A549 (cell line): ENCODE measurements at regions not wholly inside any gene's neighbourhood (a gene's known extent, or its start where the extent isn't known, plus 50 kb on each side); places are given as distances from the start of the nearest gene placed in this dataset.
A peak's percentile ranks its signal among the peaks of the same experiment; 100 is the strongest.

ENCODE experiments used
- ATAC-seq, 2 experiments: fragments of 200-7000 bp in 1 of 2; fragments of >200 bp in 1 of 2; cut with Nextera tagmentation in 1 of 2; cut with Tn5 transposase in 1 of 2; 3 replicates each; pipeline versions ENCODE4 v1.8.0 to v1.9.1; 2018 to 2020; ENCODE audit warnings: mild to moderate bottlenecking in 1 of 2, moderate library complexity in 1 of 2
- CTCF ChIA-PET: fragments of 300-600 bp; sonication (Branson Sonifier 250); formaldehyde crosslinking; extraction: SDS; loops from one replicate; lab custom pipeline; 2021; ENCODE audit warnings: antibody characterized with exemption, inconsistent platforms; lab: Yijun Ruan, JAX
- POLR2A ChIA-PET: fragments of 350-600 bp; formaldehyde crosslinking; extraction: SDS; loops from one replicate; lab custom pipeline; 2021; ENCODE audit warnings: antibody characterized with exemption, inconsistent platforms; lab: Yijun Ruan, JAX
- DNase-seq, 2 experiments: peaks; one replicate each; pipeline versions ENCODE4 v3.0.0 to v3.0.0-alpha.2; 2011 to 2016; ENCODE audit warnings: low read depth in 1 of 2, low spot score in 1 of 2
- FAIRE-seq: peaks from 2 replicates; lab custom pipeline; 2011; peaks lifted over from hg19 to GRCh38; lab: Jason Lieb, UNC
- H3K27ac ChIP-seq, 2 experiments: fragments of >200 bp; sonication (Bioruptor Twin); formaldehyde crosslinking; 3 replicates each; pipeline ENCODE4 v1.5.1; 2016 to 2017
- H3K4me1 ChIP-seq: fragments of >200 bp; sonication (Bioruptor Twin); formaldehyde crosslinking; 3 replicates; pipeline ENCODE4 v1.6.1; 2016
- H3K4me2 ChIP-seq: fragments of >200 bp; sonication (Bioruptor Twin); formaldehyde crosslinking; 3 replicates; pipeline ENCODE4 v1.6.1; 2016
- H3K4me3 ChIP-seq: fragments of >200 bp; sonication (Bioruptor Twin); formaldehyde crosslinking; 3 replicates; pipeline ENCODE4 v1.5.1; 2016
- H3K9me3 ChIP-seq: fragments of >200 bp; sonication (Bioruptor Twin); formaldehyde crosslinking; 3 replicates; pipeline ENCODE4 v1.6.1; 2016
- CBX8 ChIP-seq: fragments of 200-600 bp; sonication (generic); IDR thresholded peaks from 2 replicates; pipeline ENCODE4 v1.6.1; 2016
- CEBPB ChIP-seq, 2 experiments: fragments of >200 bp in 1 of 2; sonication (Bioruptor Twin) in 1 of 2; formaldehyde crosslinking in 1 of 2; IDR thresholded peaks; 2 replicates each; pipeline ENCODE4 v1.6.1; 2012 to 2016
- CHD2 ChIP-seq: fragments of 150-350 bp; IDR thresholded peaks from 2 replicates; pipeline ENCODE4 v1.6.1; 2014; ENCODE audit warnings: low read length; ENCODE audit not compliant: partially characterized antibody
- EHF ChIP-seq: fragments of 250-450 bp; sonication (Bioruptor Pico); IDR thresholded peaks from 2 replicates; pipeline ENCODE4 v1.5.0; 2020; ENCODE audit warnings: mild to moderate bottlenecking
- ELK1 ChIP-seq: fragments of 150-350 bp; IDR thresholded peaks from 2 replicates; pipeline ENCODE4 v1.6.1; 2014; ENCODE audit warnings: low read depth, mild to moderate bottlenecking, low read length
- EP300 ChIP-seq, 2 experiments: fragments of >200 bp; sonication (Bioruptor Twin); formaldehyde crosslinking; IDR thresholded peaks; 2 replicates in 1 of 2; 3 replicates in 1 of 2; pipeline ENCODE4 v1.6.1; 2016 to 2017
- FOSB ChIP-seq: fragments of 250-450 bp; sonication (Bioruptor Pico); IDR thresholded peaks from 2 replicates; pipeline ENCODE4 v1.5.0; 2020; ENCODE audit warnings: mild to moderate bottlenecking, moderate library complexity
- FOXS1 ChIP-seq: fragments of 250-450 bp; sonication (Bioruptor Pico); IDR thresholded peaks from 2 replicates; pipeline ENCODE4 v1.5.0; 2020; ENCODE audit warnings: mild to moderate bottlenecking, moderate library complexity
- HEYL ChIP-seq: fragments of 250-450 bp; sonication (Bioruptor Pico); IDR thresholded peaks from 2 replicates; pipeline ENCODE4 v1.8.0; 2021; ENCODE audit warnings: mild to moderate bottlenecking, moderate library complexity
- HMGXB4 ChIP-seq: fragments of 250-450 bp; sonication (Bioruptor Pico); IDR thresholded peaks from 2 replicates; pipeline ENCODE4 v1.5.0; 2021; ENCODE audit warnings: mild to moderate bottlenecking, moderate library complexity, borderline replicate concordance
- HOXA7 ChIP-seq: fragments of 250-450 bp; sonication (Bioruptor Pico); IDR thresholded peaks from 2 replicates; pipeline ENCODE4 v1.5.0; 2020; ENCODE audit warnings: mild to moderate bottlenecking, moderate library complexity
- MAFK ChIP-seq: fragments of 450-650 bp; IDR thresholded peaks from 2 replicates; pipeline ENCODE4 v1.6.1; 2014; ENCODE audit not compliant: partially characterized antibody
- MAX ChIP-seq: IDR thresholded peaks from 2 replicates; pipeline ENCODE4 v1.6.1; 2012
- MYC ChIP-seq: IDR thresholded peaks from 2 replicates; pipeline ENCODE4 v1.6.1; 2012; ENCODE audit warnings: mild to moderate bottlenecking, inconsistent platforms, low read length, improper control_type of control experiment, borderline replicate concordance
- RCOR1 ChIP-seq: fragments of 150-350 bp; IDR thresholded peaks from 2 replicates; pipeline ENCODE4 v1.6.1; 2014; ENCODE audit warnings: antibody characterized with exemption, low read length, low read depth
- SMC3 ChIP-seq: fragments of >200 bp; sonication (Bioruptor Twin); formaldehyde crosslinking; IDR thresholded peaks from 3 replicates; pipeline ENCODE4 v1.6.1; 2018; ENCODE audit warnings: inconsistent platforms
- SREBF2 ChIP-seq: fragments of 450-650 bp; IDR thresholded peaks from 2 replicates; pipeline ENCODE4 v1.6.1; 2014; ENCODE audit warnings: mild to moderate bottlenecking, moderate library complexity
- TP53 ChIP-seq: fragments of 250-450 bp; sonication (Bioruptor Pico); IDR thresholded peaks from 2 replicates; pipeline ENCODE4 v1.5.0; 2021; ENCODE audit warnings: mild to moderate bottlenecking, moderate library complexity
- ZC3H11A ChIP-seq: fragments of 450-650 bp; IDR thresholded peaks from 2 replicates; pipeline ENCODE4 v1.6.1; 2014; ENCODE audit warnings: antibody characterized with exemption, mild to moderate bottlenecking
- ZFP36 ChIP-seq: fragments of 450-650 bp; IDR thresholded peaks from 2 replicates; pipeline ENCODE4 v1.6.1; 2014; ENCODE audit warnings: borderline replicate concordance; ENCODE audit not compliant: partially characterized antibody
- ZNF302 ChIP-seq: fragments of 250-450 bp; sonication (Bioruptor Pico); IDR thresholded peaks from 2 replicates; pipeline ENCODE4 v1.9.0; 2021; ENCODE audit warnings: inconsistent platforms, mild to moderate bottlenecking, moderate library complexity
- WGBS: methylation state at CpG from one replicate; pipeline ENCODE4 v1.1.6; 2017; ENCODE audit errors: missing lambda C conversion rate; 5-methylcytosine and 5-hydroxymethylcytosine counted together

- TF ChIP-seq MAX: no peak
These were observed 145.2 kb upstream of the ABCA1 start (continued) for GRCh38 chr9:105073147-105073546.

GRCh38 chr9:105074491-105074890 is 146.5 kb upstream of the ABCA1 start:
- whole genome bisulfite sequencing: 62% methylated on average over 2 of the region's 2 CpGs
- ChIA-PET POLR2A (no interaction called here), CTCF (interaction anchor here (1.1 to 2.5 kb wide), 2 partner anchors 67 to 147 kb away, joined by 3 to 6 read pairs; partner anchors contain the start of gene ABCA1)
- Histone ChIP-seq H3K4me3 (no peak overlapping the region), H3K27ac (peak overlapping the region in 1 of 2 experiments; percentile 63; a peak in 2 of 6 replicates), H3K4me2 (0 out of 3 replicates have a peak overlapping the region, but pooled peaks have one; percentile 15), H3K4me1 (peaks cover 42% of the 10 kb centered on the region), H3K9me3 (no peaks in the 10 kb centered on the region)
- FAIRE-seq (no peak), ATAC-seq (no peak), DNase-seq (no peak)
- TF ChIP-seq EP300 (IDR thresholded peaks at IDR 0.05) (no peak), CEBPB (IDR thresholded peaks at IDR 0.05) (peak in 1 of 2 experiments; percentile 29; a peak in 1 of 4 replicates)

GRCh38 chr9:105076729-105077128 is 148.8 kb upstream of the ABCA1 start:
- H3K27ac ChIP-seq: peak overlapping the region in 1 of 2 experiments; percentile 24; a peak in 1 of 6 replicates
- TF ChIP-seq SREBF2 (no peak), HEYL (CRISPR knock-in tag) (no peak), ZC3H11A (no peak), MYC (no peak), CBX8 (no peak), RCOR1 (no peak), FOXS1 (CRISPR knock-in tag) (no peak), FOSB (CRISPR knock-in tag) (no peak), EHF (CRISPR knock-in tag) (no peak)
- no peaks in the 10 kb centered on the region for H3K9me3 ChIP-seq
- ChIA-PET CTCF (interaction anchor here (1.1 to 1.4 kb wide), 2 partner anchors 17 to 162 kb away, joined by 3 to 4 read pairs; no protein-coding TSS in a partner anchor), POLR2A (interaction anchor here (0.7 kb wide), 1 partner anchor 72 kb away, joined by 3 read pairs; no protein-coding TSS in a partner anchor)
- WGBS: 74% methylated on average over 5 of the region's 5 CpGs
- DNase-seq (no peak), FAIRE-seq (no peak), ATAC-seq (no peak)
- no peak overlapping the region for H3K4me2 ChIP-seq
- H3K4me3 ChIP-seq: no peak overlapping the region
- peaks cover 20% of the 10 kb centered on the region for H3K4me1 ChIP-seq

GRCh38 chr9:105079457-105079856 is 151.5 kb upstream of the ABCA1 start:
- DNase-seq: no peak
- POLR2A ChIA-PET: interaction anchor here (1.3 kb wide), 1 partner anchor 152 kb away, joined by 4 read pairs; no protein-coding TSS in a partner anchor

More at GRCh38 chr9:105079457-105079856, 151.5 kb upstream of the ABCA1 start:
- WGBS: 100% methylated on average over 2 of the region's 2 CpGs
- CTCF ChIA-PET: interaction anchor here (2.2 kb wide), 1 partner anchor 35 kb away, joined by 5 read pairs; no protein-coding TSS in a partner anchor
- no peak for FAIRE-seq
- Histone ChIP-seq H3K27ac (no peak overlapping the region), H3K4me3 (no peak overlapping the region), H3K9me3 (no peaks in the 10 kb centered on the region)
- no peak for ATAC-seq
- TF ChIP-seq HMGXB4 (CRISPR knock-in tag) (no peak), CHD2 (no peak), ZNF302 (CRISPR knock-in tag) (no peak), EP300 (IDR thresholded peaks at IDR 0.05) (no peak), ZFP36 (no peak), TP53 (CRISPR knock-in tag) (no peak), MAFK (no peak), HOXA7 (CRISPR knock-in tag) (no peak), ELK1 (no peak), SMC3 (no peak), ZC3H11A (no peak)
- TF ChIP-seq, all 56 proteins: peak for 0
- H3K4me1 ChIP-seq: peaks cover 10% of the 10 kb centered on the region; the same call in 2 of the 3 replicates
- H3K4me2 ChIP-seq: no peak overlapping the region
